Esophagus muscularis mucosa (tissue), 4 donors: ENCODE measurements at regions not wholly inside any gene's neighbourhood (a gene's known extent, or its start where the extent isn't known, plus 50 kb on each side); places are given as distances from the start of the nearest gene placed in this dataset.

Experiments
- DNase-seq: peaks from one replicate; pipeline ENCODE4 v3.0.0-alpha.2; 2017; ENCODE audit errors: extremely low spot score
- H3K27ac ChIP-seq, 4 donors: fragments of 200-600 bp; sonication (generic); replicated peaks in 1 of 4; 1 replicate in 3 of 4; 2 replicates in 1 of 4; pipeline ENCODE4 v1.5.1; 2016 to 2019; ENCODE audit warnings: mild to moderate bottlenecking in 1 of 4
- H3K27me3 ChIP-seq, 4 donors: fragments of 200-600 bp; sonication (generic); one replicate each; pipeline versions ENCODE4 v1.5.1 to v1.6.0; 2016 to 2019
- H3K36me3 ChIP-seq, 4 donors: fragments of 200-600 bp; sonication (generic); one replicate each; pipeline ENCODE4 v1.5.1; 2016 to 2019
- H3K4me1 ChIP-seq, 4 donors: fragments of 200-600 bp; sonication (generic); one replicate each; pipeline ENCODE4 v1.5.1; 2016 to 2019
- H3K4me3 ChIP-seq, 4 donors: fragments of 200-600 bp; sonication (generic); 1 replicate in 2 of 4; 2 replicates in 2 of 4; pipeline ENCODE4 v1.5.1; 2016 to 2019; ENCODE audit warnings: mild to moderate bottlenecking in 4 of 4, moderate library complexity in 1 of 4
- H3K9me3 ChIP-seq, 4 donors: fragments of 200-600 bp; sonication (generic); 1 replicate in 3 of 4; 2 replicates in 1 of 4; pipeline ENCODE4 v1.5.1; 2016 to 2019
- EP300 ChIP-seq: sonication (generic); formaldehyde crosslinking; IDR thresholded peaks from one replicate; pipeline ENCODE4 v1.6.1; 2017; ENCODE audit warnings: antibody characterized with exemption
- POLR2A ChIP-seq: fragments of 450-650 bp; IDR thresholded peaks from one replicate; pipeline ENCODE4 v1.6.1; 2017; ENCODE audit warnings: antibody characterized with exemption, moderate library complexity, mild to moderate bottlenecking, low read depth
- POLR2AphosphoS5 ChIP-seq, 2 donors: sonication (generic); formaldehyde crosslinking; IDR thresholded peaks; one replicate each; pipeline ENCODE4 v1.6.1; 2017; ENCODE audit warnings: antibody characterized with exemption in 2 of 2
- WGBS: methylation state at CpG from one replicate; pipeline ENCODE4 v1.1.5; 2018; 5-methylcytosine and 5-hydroxymethylcytosine counted together
- intact Hi-C: fragments of 100-400 bp; cut with DNase I; formaldehyde crosslinking; loops from one replicate; pipeline ENCODE4 v1.15.1; 2023
- TF ChIP-seq, protein P1 (sequence below), 3 experiments: fragments of 200-600 bp in 2 of 3; fragments of 450-650 bp in 1 of 3; sonication (generic) in 2 of 3; IDR thresholded peaks; one replicate each; pipeline ENCODE4 v1.5.1; 2017 to 2019; ENCODE audit warnings: antibody characterized with exemption in 3 of 3, mild to moderate bottlenecking in 2 of 3, moderate library complexity in 1 of 3

DNA sequence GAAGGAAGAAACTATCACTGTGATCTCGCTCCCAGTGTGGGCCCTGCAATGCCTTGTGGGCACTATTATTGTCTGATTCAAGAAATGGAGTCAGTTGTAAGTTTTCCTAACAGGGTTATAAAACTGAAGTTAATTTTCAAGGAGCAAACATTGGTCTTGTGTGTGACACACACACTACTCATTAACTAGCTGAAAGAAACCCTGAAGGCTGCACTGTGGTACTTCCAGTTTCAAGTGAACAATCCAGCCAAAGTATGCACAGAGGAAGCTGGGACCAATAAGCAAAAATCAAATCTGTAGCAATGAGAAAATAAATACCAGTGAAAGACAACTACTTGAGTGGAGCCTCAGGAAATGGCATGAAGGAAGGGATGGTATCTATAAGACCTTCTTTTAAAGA is 506.6 kb upstream of the POT1 start:
- Histone ChIP-seq H3K4me3 (no peak overlapping the region), H3K36me3 (no peaks in the 10 kb centered on the region), H3K9me3 (no peaks in the 10 kb centered on the region), H3K27ac (no peak overlapping the region), H3K4me1 (no peaks in the 10 kb centered on the region), H3K27me3 (no peaks in the 10 kb centered on the region)
- WGBS: 100% methylated on average over 1 of the region's 1 CpG
- TF ChIP-seq, protein P1, sequence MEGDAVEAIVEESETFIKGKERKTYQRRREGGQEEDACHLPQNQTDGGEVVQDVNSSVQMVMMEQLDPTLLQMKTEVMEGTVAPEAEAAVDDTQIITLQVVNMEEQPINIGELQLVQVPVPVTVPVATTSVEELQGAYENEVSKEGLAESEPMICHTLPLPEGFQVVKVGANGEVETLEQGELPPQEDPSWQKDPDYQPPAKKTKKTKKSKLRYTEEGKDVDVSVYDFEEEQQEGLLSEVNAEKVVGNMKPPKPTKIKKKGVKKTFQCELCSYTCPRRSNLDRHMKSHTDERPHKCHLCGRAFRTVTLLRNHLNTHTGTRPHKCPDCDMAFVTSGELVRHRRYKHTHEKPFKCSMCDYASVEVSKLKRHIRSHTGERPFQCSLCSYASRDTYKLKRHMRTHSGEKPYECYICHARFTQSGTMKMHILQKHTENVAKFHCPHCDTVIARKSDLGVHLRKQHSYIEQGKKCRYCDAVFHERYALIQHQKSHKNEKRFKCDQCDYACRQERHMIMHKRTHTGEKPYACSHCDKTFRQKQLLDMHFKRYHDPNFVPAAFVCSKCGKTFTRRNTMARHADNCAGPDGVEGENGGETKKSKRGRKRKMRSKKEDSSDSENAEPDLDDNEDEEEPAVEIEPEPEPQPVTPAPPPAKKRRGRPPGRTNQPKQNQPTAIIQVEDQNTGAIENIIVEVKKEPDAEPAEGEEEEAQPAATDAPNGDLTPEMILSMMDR (IDR thresholded peaks at IDR 0.05): no peak
- TF ChIP-seq POLR2A: no peak
- DNase-seq: no peak
- intact Hi-C loops: no loop called here

DNA sequence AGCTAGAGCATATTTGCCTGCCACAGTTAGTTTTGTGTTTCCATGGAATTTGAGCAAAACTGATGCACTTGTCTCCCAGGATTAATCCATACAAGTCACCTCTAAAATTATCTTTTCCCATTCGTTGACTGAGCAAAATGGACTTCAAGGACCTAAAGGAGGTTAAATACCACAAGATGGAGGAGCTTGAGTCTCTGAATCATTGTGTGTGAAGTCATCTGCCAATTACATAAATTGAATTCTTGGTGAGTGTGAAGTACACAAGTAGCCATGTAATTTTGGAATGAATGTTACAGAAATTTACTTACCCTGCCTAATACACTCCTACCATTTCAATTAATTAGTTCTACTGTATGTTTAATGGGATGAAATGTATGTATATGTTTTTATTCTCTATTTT is 501.7 kb upstream of the POT1 start:
- Histone ChIP-seq H3K4me1 (no peaks in the 10 kb centered on the region), H3K36me3 (no peaks in the 10 kb centered on the region), H3K27me3 (no peaks in the 10 kb centered on the region), H3K4me3 (no peak overlapping the region), H3K27ac (no peak overlapping the region), H3K9me3 (no peaks in the 10 kb centered on the region)
- TF ChIP-seq POLR2A (no peak), EP300 (no peak), POLR2AphosphoS5 (IDR thresholded peaks at IDR 0.05) (no peak)
- TF ChIP-seq, protein P1 (IDR thresholded peaks at IDR 0.05): no peak
- intact Hi-C loops: no loop called here
- no peak for DNase-seq
- WGBS: 87% methylated on average over 1 of the region's 1 CpG

DNA sequence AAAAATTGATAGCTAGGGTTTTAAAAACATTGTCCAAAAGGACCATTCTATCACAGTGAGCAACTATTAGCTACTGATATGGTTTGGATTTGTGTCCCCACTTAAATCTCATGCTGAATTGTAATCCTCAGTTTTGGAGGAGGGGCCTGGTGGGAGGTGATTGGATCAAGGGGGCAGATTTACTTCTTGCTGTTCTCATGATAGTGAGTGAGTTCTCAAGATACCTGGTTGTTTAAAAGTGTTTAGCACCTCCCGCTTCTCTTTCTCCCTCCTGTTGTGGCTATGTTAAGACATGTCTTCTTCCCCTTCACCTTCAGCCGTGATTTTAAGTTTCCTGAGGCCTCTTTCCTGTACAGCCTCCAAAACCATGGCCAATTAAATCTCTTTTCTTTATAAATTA is 500.4 kb upstream of the POT1 start:
- no peak for TF ChIP-seq POLR2AphosphoS5 (IDR thresholded peaks at IDR 0.05)
- TF ChIP-seq, protein P1 (IDR thresholded peaks at IDR 0.05): no peak
- no peak for TF ChIP-seq POLR2A
- no peak for TF ChIP-seq EP300
- H3K27me3 ChIP-seq: no peaks in the 10 kb centered on the region
- WGBS: 79% methylated on average over 2 of the region's 2 CpGs
- no peaks in the 10 kb centered on the region for H3K4me1 ChIP-seq
- no peak overlapping the region for H3K4me3 ChIP-seq
- no peaks in the 10 kb centered on the region for H3K36me3 ChIP-seq
- no peak for DNase-seq
- H3K27ac ChIP-seq: no peak overlapping the region
- no peaks in the 10 kb centered on the region for H3K9me3 ChIP-seq
- intact Hi-C loops: no loop called here

DNA sequence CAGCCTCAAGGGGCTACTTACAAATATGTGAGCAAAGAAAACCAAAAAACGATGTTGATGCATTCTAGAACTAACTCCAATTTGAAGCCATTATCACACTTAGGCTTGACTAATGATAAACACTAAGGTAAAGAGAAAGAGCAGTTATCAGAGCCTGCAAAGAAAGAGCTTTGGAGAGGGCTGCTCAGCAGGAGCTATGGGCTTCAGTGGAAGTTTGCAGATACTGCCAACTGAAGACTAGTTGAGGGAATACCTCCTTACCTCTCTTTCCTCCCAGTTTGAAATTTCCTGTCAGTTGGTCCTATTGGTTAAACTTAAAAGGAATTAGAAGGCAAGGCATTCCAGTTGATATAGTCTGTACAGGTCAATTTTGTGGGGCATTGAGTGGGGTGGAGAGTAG is 498.1 kb upstream of the POT1 start:
- DNase-seq: no peak
- no peaks in the 10 kb centered on the region for H3K9me3 ChIP-seq
- H3K4me3 ChIP-seq: no peak overlapping the region
- intact Hi-C loops: no loop called here
- 56% methylated on average over 1 of the region's 1 CpG for WGBS
- TF ChIP-seq EP300 (no peak), POLR2A (no peak), POLR2AphosphoS5 (IDR thresholded peaks at IDR 0.05) (no peak)
- TF ChIP-seq, protein P1 (IDR thresholded peaks at IDR 0.05): no peak
- no peak overlapping the region for H3K27ac ChIP-seq
- no peaks in the 10 kb centered on the region for H3K36me3 ChIP-seq
- H3K4me1 ChIP-seq: no peaks in the 10 kb centered on the region
- H3K27me3 ChIP-seq: no peaks in the 10 kb centered on the region

DNA sequence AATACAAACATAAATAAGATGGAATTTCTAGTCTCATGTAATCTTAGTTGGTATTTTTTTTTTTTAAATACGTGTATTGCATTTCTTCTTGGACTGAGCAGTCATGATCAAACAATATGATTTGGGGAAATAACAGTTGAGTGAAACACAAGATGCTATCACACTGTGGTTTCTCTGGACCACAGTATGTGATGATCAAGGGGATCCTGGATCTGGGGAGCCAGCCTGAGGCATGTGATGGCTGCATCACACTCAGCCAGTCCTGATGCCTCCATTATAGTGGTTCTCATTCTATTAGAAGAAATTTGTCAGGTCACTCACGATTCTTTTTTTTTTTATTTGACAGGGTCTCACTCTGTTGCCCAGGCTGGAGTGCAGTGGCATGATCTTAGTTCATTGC is 495.9 kb upstream of the POT1 start:
- Histone ChIP-seq H3K36me3 (no peaks in the 10 kb centered on the region), H3K4me3 (no peak overlapping the region), H3K4me1 (no peaks in the 10 kb centered on the region), H3K9me3 (no peaks in the 10 kb centered on the region), H3K27ac (no peak overlapping the region), H3K27me3 (no peaks in the 10 kb centered on the region)
- TF ChIP-seq POLR2AphosphoS5 (IDR thresholded peaks at IDR 0.05): no peak
- no peak for TF ChIP-seq POLR2A
- TF ChIP-seq, protein P1 (IDR thresholded peaks at IDR 0.05): no peak
- TF ChIP-seq EP300: no peak
- 93% methylated on average over 2 of the region's 2 CpGs for WGBS
- DNase-seq: no peak
- intact Hi-C loops: no loop called here
